ENCODE measurements at regions not wholly inside any gene's neighbourhood (a gene's known extent, or its start where the extent isn't known, plus 50 kb on each side); places are given as distances from the start of the nearest gene placed in this dataset.
"Not testable (repeated sequence)": the region's sequence is repeated elsewhere in the genome, so short reads cannot be mapped to it uniquely, and the experiment has no call there.

GRCh38 chr1:37373413-37373812 is 101.0 kb upstream of the ZC3H12A start:
- Histone ChIP-seq H3K36me3 (replicated peaks in 1 of 2) (no peaks in the 10 kb centered on the region), H3K27me3 (no peaks in the 10 kb centered on the region), H3K27ac (no peak overlapping the region), H3K4me3 (no peak overlapping the region), H3K9me3 (replicated peaks in 1 of 3) (no peaks in the 10 kb centered on the region), H3K4me1 (replicated peaks in 1 of 2) (no peaks in the 10 kb centered on the region)
- WGBS, 4 donors: 65 to 74% (median 72%) methylated on average over 2 to 3 of the region's 3 CpGs
- no peak for DNase-seq
- intact Hi-C loops (cut with DNase I): no loop called here
- TF ChIP-seq POLR2A (IDR thresholded peaks at IDR 0.05) (no peak), CTCF (IDR thresholded peaks at IDR 0.05) (no peak)

DNA sequence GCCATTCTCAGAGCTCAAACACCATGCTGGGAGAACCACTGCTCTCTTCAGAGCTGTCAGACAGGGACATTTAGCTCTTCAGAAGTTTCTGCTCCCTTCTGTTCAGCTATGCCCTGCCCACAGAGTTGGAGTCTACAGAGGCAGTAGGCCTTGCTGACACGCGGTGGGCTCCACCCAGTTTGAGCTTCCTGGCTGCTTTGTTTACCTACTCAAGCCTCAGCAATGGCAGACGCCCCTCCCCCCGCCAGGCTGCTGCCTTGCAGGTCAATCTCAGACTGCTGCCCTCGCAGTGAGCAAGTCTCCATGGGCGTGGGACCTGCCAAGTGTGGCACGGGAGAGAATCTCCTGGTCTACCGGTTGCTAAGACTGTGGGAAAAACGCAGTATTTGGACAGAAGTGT is 93.8 kb upstream of the ZC3H12A start:
- H3K27ac ChIP-seq; H3K36me3 ChIP-seq (replicated peaks in 1 of 2); H3K27me3 ChIP-seq; DNase-seq; H3K4me3 ChIP-seq; H3K4me1 ChIP-seq (replicated peaks in 1 of 2); H3K9me3 ChIP-seq (replicated peaks in 1 of 3); intact Hi-C loops (cut with DNase I): not testable (repeated sequence)
- WGBS, 4 donors: 49 to 62% (median 54%) methylated on average over 6 to 9 of the region's 9 CpGs

DNA sequence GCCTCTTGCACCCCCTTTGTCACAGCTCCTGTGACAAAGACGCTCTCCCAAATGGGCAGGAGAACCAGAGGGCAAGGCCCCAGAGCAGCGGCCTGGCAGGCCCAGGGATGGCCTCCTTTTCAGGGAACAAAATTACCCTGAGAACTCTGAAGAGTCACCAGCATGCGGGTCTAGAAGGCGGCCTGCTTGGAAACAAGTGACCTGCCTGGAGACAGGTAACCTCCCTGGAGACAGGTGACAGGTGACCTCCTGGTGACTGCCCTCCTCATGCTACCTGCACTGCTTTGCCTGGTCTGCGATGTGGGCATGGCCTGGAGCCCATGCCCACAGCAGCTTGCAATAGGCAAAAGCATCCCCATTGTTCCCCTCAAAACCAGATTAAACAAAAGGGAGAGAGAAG is 86.5 kb upstream of the ZC3H12A start:
- H3K36me3 ChIP-seq (replicated peaks in 1 of 2): no peaks in the 10 kb centered on the region
- no peaks in the 10 kb centered on the region for H3K27me3 ChIP-seq
- no peak for DNase-seq
- TF ChIP-seq POLR2A (IDR thresholded peaks at IDR 0.05): no peak
- H3K27ac ChIP-seq: no peak overlapping the region
- 65 to 98% (median 87%) methylated on average over 5 of the region's 5 CpGs for WGBS, 4 donors
- no peaks in the 10 kb centered on the region for H3K4me1 ChIP-seq (replicated peaks in 1 of 2)
- no peaks in the 10 kb centered on the region for H3K9me3 ChIP-seq (replicated peaks in 1 of 3)
- intact Hi-C loops (cut with DNase I): no loop called here
- no peak overlapping the region for H3K4me3 ChIP-seq

DNA sequence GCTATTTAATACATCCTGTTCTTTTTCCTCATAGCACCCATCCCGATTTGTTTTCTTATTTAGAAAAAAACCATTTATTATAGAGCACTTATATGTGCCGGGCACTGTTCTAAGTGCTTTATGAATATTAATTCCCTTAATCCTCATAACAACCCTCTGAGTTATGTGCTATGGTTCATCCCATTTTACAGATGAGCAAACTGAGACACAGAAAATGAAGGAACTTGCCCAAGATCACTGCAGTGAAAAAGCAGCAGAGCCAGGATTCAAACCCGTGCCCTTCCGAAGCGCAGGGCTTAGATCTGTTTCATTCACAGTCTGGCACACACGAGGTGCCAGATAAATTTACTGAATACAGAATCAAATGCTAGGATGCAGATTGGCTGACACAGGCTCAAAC is 85.1 kb upstream of the ZC3H12A start:
- TF ChIP-seq CTCF (IDR thresholded peaks at IDR 0.05): no peak
- no peak for TF ChIP-seq POLR2A (IDR thresholded peaks at IDR 0.05)
- no peak overlapping the region for H3K27ac ChIP-seq
- intact Hi-C loops (cut with DNase I): no loop called here
- H3K9me3 ChIP-seq (replicated peaks in 1 of 3): no peaks in the 10 kb centered on the region
- H3K27me3 ChIP-seq: no peaks in the 10 kb centered on the region
- no peaks in the 10 kb centered on the region for H3K36me3 ChIP-seq (replicated peaks in 1 of 2)
- H3K4me1 ChIP-seq (replicated peaks in 1 of 2): no peaks in the 10 kb centered on the region
- WGBS, 4 donors: 81 to 91% (median 84%) methylated on average over 6 of the region's 6 CpGs
- H3K4me3 ChIP-seq: no peak overlapping the region
- no peak for DNase-seq

DNA sequence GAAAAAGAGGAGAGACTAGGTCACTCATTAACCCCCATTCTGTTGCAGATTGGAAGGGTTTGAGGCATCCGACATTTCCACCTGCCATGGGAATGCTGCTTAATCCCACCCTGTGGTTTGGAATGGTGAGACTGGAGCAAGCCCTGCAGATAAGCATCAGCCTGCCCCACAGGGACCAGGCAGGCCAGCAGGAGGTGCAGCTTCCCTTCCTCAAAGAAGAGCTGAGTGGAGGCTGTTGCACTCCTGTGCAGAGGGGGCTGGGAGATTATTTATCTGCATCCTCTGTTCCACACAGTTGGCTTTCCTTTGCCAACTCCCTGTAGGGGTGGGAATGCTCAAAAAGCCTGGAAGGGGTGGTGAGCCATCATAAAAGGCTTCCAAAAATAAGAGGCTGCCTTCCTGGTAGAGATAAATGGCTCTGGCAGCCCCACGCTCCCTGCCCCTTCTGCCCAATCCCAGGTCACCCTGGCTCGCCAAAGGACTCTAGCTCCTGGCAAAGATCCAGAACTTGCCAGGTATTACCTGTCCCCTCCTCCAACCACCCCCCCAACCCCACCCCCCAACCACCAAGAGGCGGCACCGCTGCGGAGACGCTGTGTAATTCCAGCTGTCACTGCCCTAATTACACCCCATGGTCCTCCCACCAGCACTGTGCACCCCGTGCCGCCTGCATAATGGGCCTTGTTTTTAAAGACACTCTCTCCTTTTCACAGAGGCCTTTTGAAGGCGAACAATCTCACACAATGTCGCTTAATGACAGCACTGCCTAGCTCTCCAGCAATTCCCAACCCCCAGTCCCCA is 83.0 kb upstream of the ZC3H12A start:
- H3K27ac ChIP-seq: no peak overlapping the region
- TF ChIP-seq POLR2A (IDR thresholded peaks at IDR 0.05) (no peak), CTCF (IDR thresholded peaks at IDR 0.05) (no peak)
- H3K4me3 ChIP-seq: no peak overlapping the region
- H3K27me3 ChIP-seq: peaks cover 6% of the 10 kb centered on the region
- H3K36me3 ChIP-seq (replicated peaks in 1 of 2): no peaks in the 10 kb centered on the region
- no peaks in the 10 kb centered on the region for H3K9me3 ChIP-seq (replicated peaks in 1 of 3)
- intact Hi-C loops (cut with DNase I): no loop called here
- DNase-seq: no peak
- 25 to 41% (median 40%) methylated on average over 7 to 11 of the region's 11 CpGs for WGBS, 4 donors
- no peaks in the 10 kb centered on the region for H3K4me1 ChIP-seq (replicated peaks in 1 of 2)
